Loucy (cell line): ENCODE measurements at regions not wholly inside any gene's neighbourhood (a gene's known extent, or its start where the extent isn't known, plus 50 kb on each side); places are given as distances from the start of the nearest gene placed in this dataset.

Experiments
- EZH2phosphoT487 ChIP-seq: fragments of 200-600 bp; IDR thresholded peaks from 2 replicates; pipeline ENCODE4 v1.6.1; 2018; ENCODE audit warnings: antibody characterized with exemption, mild to moderate bottlenecking, moderate library complexity, borderline replicate concordance
- TF ChIP-seq, protein P1 (sequence below): fragments of 200-600 bp; sonication (generic); conservative IDR thresholded peaks from 2 replicates; pipeline ENCODE4 v1.5.1; 2014; ENCODE audit warnings: mild to moderate bottlenecking, antibody characterized with exemption, low read length

DNA sequence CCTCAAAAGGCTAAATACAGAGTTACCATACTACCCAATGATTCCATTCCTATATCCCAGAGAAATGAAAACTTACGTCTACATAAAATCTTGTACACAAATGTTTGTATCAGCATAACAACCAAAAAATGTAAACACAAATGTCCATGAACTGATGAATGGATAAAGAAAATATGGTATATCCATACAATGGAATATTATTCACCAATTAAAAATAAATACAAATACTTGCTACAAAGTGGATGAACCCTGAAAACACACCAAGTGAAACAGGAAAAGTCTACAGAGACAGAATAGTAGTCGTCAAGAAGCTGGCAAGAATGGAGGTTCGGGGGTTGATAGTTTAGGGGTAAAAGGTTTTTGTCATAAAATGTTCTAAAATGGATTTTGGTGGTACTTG is 54.0 kb upstream of the ANKRD28 start:
- TF ChIP-seq, protein P1, sequence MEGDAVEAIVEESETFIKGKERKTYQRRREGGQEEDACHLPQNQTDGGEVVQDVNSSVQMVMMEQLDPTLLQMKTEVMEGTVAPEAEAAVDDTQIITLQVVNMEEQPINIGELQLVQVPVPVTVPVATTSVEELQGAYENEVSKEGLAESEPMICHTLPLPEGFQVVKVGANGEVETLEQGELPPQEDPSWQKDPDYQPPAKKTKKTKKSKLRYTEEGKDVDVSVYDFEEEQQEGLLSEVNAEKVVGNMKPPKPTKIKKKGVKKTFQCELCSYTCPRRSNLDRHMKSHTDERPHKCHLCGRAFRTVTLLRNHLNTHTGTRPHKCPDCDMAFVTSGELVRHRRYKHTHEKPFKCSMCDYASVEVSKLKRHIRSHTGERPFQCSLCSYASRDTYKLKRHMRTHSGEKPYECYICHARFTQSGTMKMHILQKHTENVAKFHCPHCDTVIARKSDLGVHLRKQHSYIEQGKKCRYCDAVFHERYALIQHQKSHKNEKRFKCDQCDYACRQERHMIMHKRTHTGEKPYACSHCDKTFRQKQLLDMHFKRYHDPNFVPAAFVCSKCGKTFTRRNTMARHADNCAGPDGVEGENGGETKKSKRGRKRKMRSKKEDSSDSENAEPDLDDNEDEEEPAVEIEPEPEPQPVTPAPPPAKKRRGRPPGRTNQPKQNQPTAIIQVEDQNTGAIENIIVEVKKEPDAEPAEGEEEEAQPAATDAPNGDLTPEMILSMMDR, result no peak
- no peak for TF ChIP-seq EZH2phosphoT487
